IMR-90 (cell line): ENCODE measurements at regions not wholly inside any gene's neighbourhood (a gene's known extent, or its start where the extent isn't known, plus 50 kb on each side); places are given as distances from the start of the nearest gene placed in this dataset.

Source experiments
- ATAC-seq: fragments of 200-7000 bp; cut with Tn5 transposase; 2 replicates; pipeline ENCODE4 v1.9.1; 2020; ENCODE audit warnings: low read depth, mild to moderate bottlenecking, moderate library complexity
- BruUV-seq: library from RNA; stranded (reverse); fragments of 400-500 nt; replicated peaks from 2 replicates; lab custom pipeline; 2021; lab: Mats Ljungman, UMichigan
- CTCF ChIA-PET: fragments of 300-600 bp; formaldehyde crosslinking; extraction: SDS; loops from one replicate; lab custom pipeline; 2021; ENCODE audit warnings: antibody characterized with exemption; lab: Yijun Ruan, JAX
- POLR2A ChIA-PET: fragments of 300-600 bp; sonication (Branson Sonifier 250); formaldehyde crosslinking; loops from one replicate; lab custom pipeline; 2022; ENCODE audit warnings: antibody characterized with exemption; ENCODE audit not compliant: unreplicated experiment; lab: Charles Lee
- DNase-seq: peaks from one replicate; pipeline ENCODE4 v3.0.0; 2013
- H2AFZ ChIP-seq: replicated peaks from 2 replicates; pipeline ENCODE3; 2013; ENCODE audit warnings: low read length, mild to moderate bottlenecking; ENCODE audit not compliant: poor library complexity
- H2AK5ac ChIP-seq: 2 replicates; pipeline ENCODE4 v1.6.1; 2013; ENCODE audit warnings: low read depth, low read length, inconsistent platforms
- H2AK9ac ChIP-seq: replicated peaks from 2 replicates; pipeline ENCODE3; 2013; ENCODE audit warnings: mild to moderate bottlenecking, low read depth, low read length, moderate library complexity; ENCODE audit not compliant: poor library complexity
- H2BK120ac ChIP-seq: 2 replicates; pipeline ENCODE4 v1.6.1; 2013; ENCODE audit warnings: low read depth, low read length, inconsistent platforms
- H2BK15ac ChIP-seq: 3 replicates; pipeline ENCODE4 v1.6.1; 2013; ENCODE audit warnings: low read depth, low read length, inconsistent platforms
- H2BK20ac ChIP-seq: 2 replicates; pipeline ENCODE4 v1.6.1; 2013; ENCODE audit warnings: low read depth, mild to moderate bottlenecking, inconsistent platforms, low read length, moderate library complexity
- H2BK5ac ChIP-seq: 2 replicates; pipeline ENCODE4 v1.6.1; 2013; ENCODE audit warnings: mild to moderate bottlenecking, low read depth, low read length, inconsistent platforms; ENCODE audit not compliant: poor library complexity, severe bottlenecking
- H3K14ac ChIP-seq: replicated peaks from 2 replicates; pipeline ENCODE4 v1.6.1; 2013; ENCODE audit warnings: low read depth, low read length, inconsistent platforms
- H3K18ac ChIP-seq: 2 replicates; pipeline ENCODE4 v1.6.1; 2013; ENCODE audit warnings: low read depth, low read length, control low read depth
- H3K23ac ChIP-seq: 2 replicates; pipeline ENCODE4 v1.6.1; 2013; ENCODE audit warnings: low read depth, low read length, inconsistent platforms
- H3K27ac ChIP-seq: 2 replicates; pipeline ENCODE4 v1.5.1; 2013; ENCODE audit warnings: mild to moderate bottlenecking, control low read depth, low read length; ENCODE audit not compliant: insufficient read depth
- H3K27me3 ChIP-seq: 2 replicates; pipeline ENCODE4 v1.6.1; 2013; ENCODE audit warnings: low read length; ENCODE audit not compliant: control insufficient read depth, insufficient read depth
- H3K36me3 ChIP-seq: 2 replicates; pipeline ENCODE4 v1.6.1; 2013; ENCODE audit warnings: low read length, mixed read lengths; ENCODE audit not compliant: control insufficient read depth, insufficient read depth
- H3K4ac ChIP-seq: 2 replicates; pipeline ENCODE4 v1.6.1; 2013; ENCODE audit warnings: low read depth, low read length, inconsistent platforms
- H3K4me1 ChIP-seq: 2 replicates; pipeline ENCODE4 v1.6.1; 2013; ENCODE audit warnings: low read length, mixed read lengths; ENCODE audit not compliant: control insufficient read depth, insufficient read depth
- H3K4me2 ChIP-seq: 2 replicates; pipeline ENCODE4 v1.6.1; 2013; ENCODE audit warnings: low read depth, mild to moderate bottlenecking, control low read depth, low read length, moderate library complexity
- H3K4me3 ChIP-seq: 2 replicates; pipeline ENCODE4 v1.5.1; 2013; ENCODE audit warnings: low read depth, mild to moderate bottlenecking, control low read depth, low read length, moderate library complexity; ENCODE audit not compliant: insufficient read depth
- H3K56ac ChIP-seq: 2 replicates; pipeline ENCODE4 v1.6.1; 2013; ENCODE audit warnings: low read length, inconsistent platforms; ENCODE audit not compliant: insufficient read depth; ENCODE audit errors: extremely low read depth
- H3K79me1 ChIP-seq, 2 experiments: 2 replicates each; pipeline ENCODE4 v1.6.1; 2013; ENCODE audit warnings: low read length in 2 of 2, inconsistent platforms in 1 of 2, low read depth in 1 of 2
- H3K9ac ChIP-seq: 2 replicates; pipeline ENCODE4 v1.6.1; 2013; ENCODE audit warnings: low read depth, low read length, control low read depth
- H3K9me1 ChIP-seq: 2 replicates; pipeline ENCODE4 v1.6.1; 2013; ENCODE audit warnings: low read length, inconsistent platforms; ENCODE audit not compliant: insufficient read depth
- H3K9me3 ChIP-seq: 2 replicates; pipeline ENCODE4 v1.6.1; 2013; ENCODE audit warnings: low read length; ENCODE audit not compliant: control insufficient read depth, insufficient read depth
- H4K20me1 ChIP-seq: 2 replicates; pipeline ENCODE4 v1.6.1; 2013; ENCODE audit warnings: low read length, inconsistent platforms; ENCODE audit not compliant: insufficient read depth
- H4K5ac ChIP-seq: 2 replicates; pipeline ENCODE4 v1.6.1; 2013; ENCODE audit warnings: mild to moderate bottlenecking, low read depth, low read length, control low read depth
- H4K8ac ChIP-seq, 2 experiments: 2 replicates each; pipeline ENCODE4 v1.6.1; 2013; ENCODE audit warnings: low read depth in 2 of 2, low read length in 2 of 2, control low read depth in 1 of 2, inconsistent platforms in 1 of 2
- H4K91ac ChIP-seq: 2 replicates; pipeline ENCODE4 v1.6.1; 2013; ENCODE audit warnings: low read depth, low read length, inconsistent platforms; ENCODE audit not compliant: insufficient read depth
- BHLHE40 ChIP-seq: fragments of 150-350 bp; IDR thresholded peaks from 2 replicates; pipeline ENCODE4 v1.6.1; 2016; ENCODE audit warnings: mild to moderate bottlenecking, low read depth, low read length
- CEBPB ChIP-seq: IDR thresholded peaks from 2 replicates; pipeline ENCODE4 v1.6.1; 2012; ENCODE audit warnings: low read depth, low read length, improper control_type of control experiment
- CHD1 ChIP-seq: IDR thresholded peaks from 2 replicates; pipeline ENCODE4 v1.6.1; 2012; ENCODE audit warnings: low read depth, low read length, improper control_type of control experiment
- ELK1 ChIP-seq: fragments of 150-350 bp; IDR thresholded peaks from 2 replicates; pipeline ENCODE4 v1.6.1; 2016; ENCODE audit warnings: low read depth, mild to moderate bottlenecking, low read length, moderate library complexity, borderline replicate concordance
- FOS ChIP-seq: fragments of 150-350 bp; IDR thresholded peaks from 2 replicates; pipeline ENCODE4 v1.6.1; 2016; ENCODE audit warnings: low read depth, low read length
- MAFK ChIP-seq: IDR thresholded peaks from 2 replicates; pipeline ENCODE4 v1.6.1; 2012; ENCODE audit warnings: low read depth, low read length, improper control_type of control experiment
- MAZ ChIP-seq: IDR thresholded peaks from 2 replicates; pipeline ENCODE4 v1.6.1; 2012; ENCODE audit warnings: low read depth, mild to moderate bottlenecking, low read length, improper control_type of control experiment, moderate library complexity, borderline replicate concordance
- MXI1 ChIP-seq: IDR thresholded peaks from 2 replicates; pipeline ENCODE4 v1.6.1; 2012; ENCODE audit warnings: low read depth, mild to moderate bottlenecking, low read length, moderate library complexity, borderline replicate concordance
- NFE2L2 ChIP-seq: fragments of 150-350 bp; IDR thresholded peaks from 2 replicates; pipeline ENCODE4 v1.6.1; 2016; ENCODE audit warnings: low read depth, mild to moderate bottlenecking, low read length
- POLR2A ChIP-seq: IDR thresholded peaks from 2 replicates; pipeline ENCODE4 v1.6.1; 2012; ENCODE audit warnings: mild to moderate bottlenecking, low read depth, low read length
- RCOR1 ChIP-seq: IDR thresholded peaks from 2 replicates; pipeline ENCODE4 v1.6.1; 2012; ENCODE audit warnings: mild to moderate bottlenecking, low read length, improper control_type of control experiment; ENCODE audit not compliant: insufficient replicate concordance
- RFX5 ChIP-seq: IDR thresholded peaks from 2 replicates; pipeline ENCODE4 v1.8.0; 2012; ENCODE audit warnings: low read depth, mild to moderate bottlenecking, low read length, moderate library complexity
- SMC3 ChIP-seq: fragments of 150-350 bp; IDR thresholded peaks from 2 replicates; pipeline ENCODE4 v1.6.1; 2016; ENCODE audit warnings: low read depth, mild to moderate bottlenecking, antibody characterized with exemption, low read length, moderate library complexity
- USF2 ChIP-seq: fragments of 150-350 bp; IDR thresholded peaks from 2 replicates; pipeline ENCODE4 v1.6.1; 2017; ENCODE audit warnings: mild to moderate bottlenecking, antibody characterized with exemption, low read length, low read depth
- WGBS, 2 experiments: methylation state at CpG; one replicate each; pipeline versions ENCODE4 v1.1.5 to v1.1.7; 2013; ENCODE audit warnings: missing lambda C conversion rate in 2 of 2; ENCODE audit not compliant: insufficient read length in 1 of 2; ENCODE audit errors: extremely low coverage in 2 of 2; 5-methylcytosine and 5-hydroxymethylcytosine counted together
- dilution Hi-C: fragments of 300-500 bp; cut with HindIII; formaldehyde crosslinking; loops from one replicate; pipeline ENCODE4 v1.14.3; 2018; ENCODE audit warnings: low sequenced_read_pairs; ENCODE audit not compliant: unreplicated experiment
- in situ Hi-C: fragments of 300-500 bp; cut with MboI; formaldehyde crosslinking; loops from 3 replicates; pipeline ENCODE4 v1.14.3; 2019; ENCODE audit warnings: low sequenced_read_pairs, inconsistent platforms, mixed read lengths
- intact Hi-C: fragments of 100-400 bp; cut with micrococcal nuclease; formaldehyde crosslinking; loops from 2 replicates; pipeline ENCODE4 v1.10.0; 2022
- TF ChIP-seq, protein P1 (sequence below): conservative IDR thresholded peaks from 2 replicates; pipeline ENCODE4 v1.5.1; 2012; ENCODE audit warnings: mild to moderate bottlenecking, low read depth, low read length, improper control_type of control experiment

DNA sequence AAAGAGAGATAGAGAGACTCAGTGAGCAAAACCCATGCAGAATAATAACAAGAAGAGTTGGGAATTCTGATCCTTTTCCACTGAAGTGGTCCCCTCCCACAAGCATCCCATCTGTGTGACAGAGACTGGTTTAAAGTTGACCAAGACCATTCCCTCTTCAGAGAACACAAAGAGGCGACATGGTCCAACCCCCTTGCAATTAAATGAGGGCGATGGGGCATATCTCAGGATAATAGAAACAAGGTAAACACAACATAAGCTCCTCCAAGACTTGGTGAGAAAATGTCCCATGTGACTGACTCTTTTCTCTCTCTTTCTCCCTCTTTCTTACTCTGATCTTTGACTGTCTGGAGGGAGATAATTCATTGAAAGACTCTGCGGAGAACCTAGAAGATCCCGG lies 526.7 kb downstream of the SOX11 start:
- Histone ChIP-seq H2AK9ac (no peak overlapping the region), H4K91ac (no peak overlapping the region), H2AK5ac (no peak overlapping the region), H2BK120ac (no peak overlapping the region), H4K5ac (no peak overlapping the region), H3K14ac (no peak overlapping the region), H3K9me1 (no peaks in the 10 kb centered on the region), H4K8ac (no peak overlapping the region), H2BK5ac (no peak overlapping the region), H3K9me3 (no peaks in the 10 kb centered on the region), H3K56ac (no peak overlapping the region), H2BK20ac (no peak overlapping the region), H3K27me3 (no peaks in the 10 kb centered on the region), H3K4me1 (no peaks in the 10 kb centered on the region), H3K4me3 (no peak overlapping the region), H3K79me1 (no peaks in the 10 kb centered on the region), H3K36me3 (no peaks in the 10 kb centered on the region), H4K20me1 (no peaks in the 10 kb centered on the region), H3K23ac (no peak overlapping the region), H3K4me2 (no peak overlapping the region), H3K4ac (no peak overlapping the region), H2BK15ac (no peak overlapping the region), H2AFZ (no peak overlapping the region), H3K18ac (no peak overlapping the region), H3K9ac (no peak overlapping the region), H3K27ac (no peak overlapping the region)
- no peak for TF ChIP-seq USF2
- TF ChIP-seq, protein P1, sequence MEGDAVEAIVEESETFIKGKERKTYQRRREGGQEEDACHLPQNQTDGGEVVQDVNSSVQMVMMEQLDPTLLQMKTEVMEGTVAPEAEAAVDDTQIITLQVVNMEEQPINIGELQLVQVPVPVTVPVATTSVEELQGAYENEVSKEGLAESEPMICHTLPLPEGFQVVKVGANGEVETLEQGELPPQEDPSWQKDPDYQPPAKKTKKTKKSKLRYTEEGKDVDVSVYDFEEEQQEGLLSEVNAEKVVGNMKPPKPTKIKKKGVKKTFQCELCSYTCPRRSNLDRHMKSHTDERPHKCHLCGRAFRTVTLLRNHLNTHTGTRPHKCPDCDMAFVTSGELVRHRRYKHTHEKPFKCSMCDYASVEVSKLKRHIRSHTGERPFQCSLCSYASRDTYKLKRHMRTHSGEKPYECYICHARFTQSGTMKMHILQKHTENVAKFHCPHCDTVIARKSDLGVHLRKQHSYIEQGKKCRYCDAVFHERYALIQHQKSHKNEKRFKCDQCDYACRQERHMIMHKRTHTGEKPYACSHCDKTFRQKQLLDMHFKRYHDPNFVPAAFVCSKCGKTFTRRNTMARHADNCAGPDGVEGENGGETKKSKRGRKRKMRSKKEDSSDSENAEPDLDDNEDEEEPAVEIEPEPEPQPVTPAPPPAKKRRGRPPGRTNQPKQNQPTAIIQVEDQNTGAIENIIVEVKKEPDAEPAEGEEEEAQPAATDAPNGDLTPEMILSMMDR: no peak
- TF ChIP-seq SMC3: no peak
- TF ChIP-seq ELK1: no peak
- no peak for TF ChIP-seq BHLHE40
- no peak for TF ChIP-seq POLR2A
- no peak for TF ChIP-seq MXI1
- TF ChIP-seq FOS: no peak
- TF ChIP-seq MAFK: no peak
- TF ChIP-seq RCOR1: no peak
- TF ChIP-seq CEBPB: no peak
- TF ChIP-seq CHD1: no peak
- no peak for TF ChIP-seq RFX5
- TF ChIP-seq MAZ: no peak
- TF ChIP-seq NFE2L2: no peak
- in situ Hi-C loops: no loop called here
- ChIA-PET CTCF (no interaction called here), POLR2A (no interaction called here)
- no peak for ATAC-seq
- 83% methylated on average over 1 of the region's 4 CpGs; no CpG with 5 or more reads in 1 of the 2 experiments for WGBS, 2 experiments
- no peak for DNase-seq
- intact Hi-C loops: no loop called here
- dilution Hi-C loops: no loop called here
- BruUV-seq: no TSS peak
